NOMO-1 (cell line): ENCODE measurements at regions not wholly inside any gene's neighbourhood (a gene's known extent, or its start where the extent isn't known, plus 50 kb on each side); places are given as distances from the start of the nearest gene placed in this dataset.

Experiments used
- DNase-seq, 2 experiments: peaks; one replicate each; lab custom pipeline; 2025; ENCODE audit not compliant: unreplicated experiment in 2 of 2; lab: John Stamatoyannopoulos, UW

DNA sequence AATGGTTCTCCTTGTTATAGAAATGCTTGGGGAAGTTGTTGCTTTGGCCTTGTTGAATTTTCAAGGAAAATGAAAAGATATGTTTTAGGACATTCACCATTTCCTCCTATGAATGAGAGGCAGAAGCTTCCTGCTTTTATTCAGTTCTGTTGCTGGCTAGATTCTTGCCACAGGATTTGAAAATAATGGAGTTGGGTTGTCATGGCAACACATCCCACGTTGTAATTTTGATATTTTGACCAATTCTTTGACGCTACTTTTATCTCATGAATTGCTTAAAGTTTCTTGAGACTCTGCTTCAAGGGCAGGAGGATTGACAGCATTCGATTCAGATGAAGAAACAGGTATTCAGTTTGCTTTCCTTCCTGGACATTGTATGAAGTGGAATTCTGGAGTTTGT is 331.5 kb downstream of the PRDM2 start:
- no peak for DNase-seq

DNA sequence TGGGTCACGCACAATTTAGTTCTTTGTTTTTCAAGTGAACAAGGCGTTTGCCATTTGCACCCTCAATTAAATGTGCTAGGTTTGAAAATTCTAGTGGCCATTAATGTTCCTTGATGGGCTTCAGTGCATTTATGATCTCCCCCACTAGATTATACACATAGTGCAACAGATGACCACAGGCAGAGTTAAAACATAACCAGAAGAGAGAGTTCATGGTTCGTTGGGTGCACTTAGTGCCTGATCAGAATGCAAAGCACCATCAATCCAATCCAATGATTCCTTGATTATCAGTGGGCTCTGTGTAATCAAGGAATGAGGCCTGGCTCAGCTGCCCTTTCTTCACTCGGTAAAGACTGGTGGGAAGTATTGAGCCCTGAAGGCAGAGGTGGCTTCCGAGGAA is 334.5 kb downstream of the PRDM2 start:
- no peak for DNase-seq

DNA sequence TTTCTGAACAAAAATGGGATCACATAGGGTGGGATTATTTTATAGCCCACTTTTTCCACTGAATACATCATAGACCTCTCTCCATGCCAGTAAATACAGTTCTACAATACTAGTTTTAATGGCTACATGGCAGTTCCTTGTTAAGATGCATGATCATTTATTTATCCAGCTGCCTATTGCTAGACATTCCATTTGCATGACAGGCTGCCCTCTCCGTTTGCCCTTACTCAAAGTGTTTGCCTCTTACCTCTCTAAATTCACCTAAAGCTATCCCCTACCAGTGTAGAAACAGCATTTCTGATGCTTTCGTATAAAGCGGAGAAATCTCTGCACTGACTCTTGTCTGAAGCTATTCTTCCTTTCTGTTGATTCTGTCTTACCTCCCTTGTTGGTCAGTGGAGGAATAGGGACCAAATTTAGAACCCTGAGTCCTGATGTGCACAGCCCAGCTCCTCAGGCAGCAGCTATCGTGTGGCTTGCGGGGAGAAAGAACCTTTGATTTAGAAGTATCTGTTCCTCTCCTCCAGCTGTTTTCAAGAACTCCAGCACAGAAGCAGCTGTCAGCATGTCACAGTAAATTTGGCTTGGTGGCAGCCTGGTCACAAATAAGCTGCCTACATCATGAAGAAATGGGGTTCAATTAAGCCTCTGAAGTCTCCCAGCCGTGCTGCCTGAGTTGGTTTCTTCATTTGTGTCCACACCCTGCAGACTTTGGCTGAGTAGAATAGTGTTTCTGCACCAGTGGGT is 337.3 kb downstream of the PRDM2 start:
- DNase-seq, result no peak

GRCh38 chr1:14039582-14040430 is 339.8 kb downstream of the PRDM2 start:
- no peak for DNase-seq

DNA sequence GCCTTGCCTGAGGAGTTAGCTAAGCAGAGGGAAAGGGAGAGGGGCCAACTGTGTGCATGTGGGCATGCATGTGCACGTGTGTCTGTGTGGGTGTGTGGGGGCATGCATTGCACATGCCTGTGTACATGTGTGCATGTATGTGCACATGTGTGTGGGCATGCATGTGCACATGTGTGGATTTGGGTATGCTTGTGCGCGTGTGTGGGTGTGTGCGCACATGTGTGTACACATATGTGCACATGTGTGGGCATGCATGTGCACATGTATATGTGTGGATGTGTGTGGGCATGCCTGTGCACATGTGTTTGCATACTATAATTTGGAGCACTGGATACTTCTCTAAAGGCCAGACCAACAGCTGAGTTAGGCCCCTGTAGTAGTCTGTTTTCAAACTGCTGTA is 350.0 kb downstream of the PRDM2 start:
- DNase-seq, result no peak

DNA sequence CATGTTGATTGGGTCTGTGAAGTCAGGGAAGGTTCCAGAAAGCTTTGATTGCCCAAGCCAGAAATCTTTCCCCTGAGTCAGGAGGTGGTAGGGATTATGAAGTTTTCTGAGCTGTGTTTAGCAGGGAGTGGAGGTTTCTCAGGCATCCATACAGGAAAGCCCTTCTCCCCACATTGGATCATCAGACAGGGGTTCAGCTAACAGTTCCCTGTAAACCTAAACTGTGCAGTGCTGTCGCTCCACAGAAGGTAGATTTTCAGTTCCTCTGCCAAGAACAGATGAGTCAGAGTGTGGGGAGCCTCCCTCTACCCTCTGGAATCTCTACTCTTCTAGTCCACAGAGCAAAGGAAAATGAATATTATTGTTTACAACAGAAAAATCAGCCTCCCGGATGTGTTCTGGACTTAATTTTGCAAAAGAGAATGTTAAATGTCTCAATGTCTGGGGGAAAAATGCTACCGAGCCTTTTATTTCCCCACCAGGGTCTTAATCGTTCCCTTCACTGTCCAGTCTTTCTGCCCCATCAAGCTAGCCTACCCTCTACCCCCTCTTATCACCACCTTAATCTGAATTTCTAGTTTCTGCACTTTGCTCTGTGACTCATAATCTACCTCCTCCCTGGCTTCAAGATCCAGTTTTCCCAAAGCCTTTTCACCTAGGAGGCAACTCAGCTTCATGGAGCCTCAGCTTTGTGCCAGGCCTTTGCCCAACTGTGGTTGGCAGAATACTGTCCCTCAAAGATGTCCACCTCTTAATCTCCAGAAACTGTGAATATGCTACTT is 355.6 kb downstream of the PRDM2 start:
- no peak for DNase-seq

- DNase-seq, result no peak
These were observed 357.7 kb downstream of the PRDM2 start for GRCh38 chr1:14057640-14058039.

DNA sequence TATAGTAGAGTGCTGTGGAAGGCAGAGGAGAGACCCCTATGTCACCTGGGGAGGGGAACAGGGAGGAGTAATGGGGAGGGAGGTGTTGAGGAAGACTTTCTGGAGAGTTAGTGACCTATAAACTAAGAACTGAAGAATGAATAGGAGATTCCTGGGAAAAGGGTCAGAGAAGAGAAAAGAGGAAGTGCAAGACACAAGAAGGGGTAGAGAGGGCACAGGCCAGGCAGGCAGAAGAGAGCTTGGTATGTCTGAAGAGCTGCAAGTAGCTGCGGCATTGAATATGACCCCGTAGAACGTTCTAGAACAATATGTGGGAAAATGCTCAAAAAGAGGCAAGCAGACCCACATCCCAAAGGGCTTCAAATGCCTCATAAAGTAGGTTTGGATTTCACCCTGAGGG is 361.2 kb downstream of the PRDM2 start:
- DNase-seq, result no peak

DNA sequence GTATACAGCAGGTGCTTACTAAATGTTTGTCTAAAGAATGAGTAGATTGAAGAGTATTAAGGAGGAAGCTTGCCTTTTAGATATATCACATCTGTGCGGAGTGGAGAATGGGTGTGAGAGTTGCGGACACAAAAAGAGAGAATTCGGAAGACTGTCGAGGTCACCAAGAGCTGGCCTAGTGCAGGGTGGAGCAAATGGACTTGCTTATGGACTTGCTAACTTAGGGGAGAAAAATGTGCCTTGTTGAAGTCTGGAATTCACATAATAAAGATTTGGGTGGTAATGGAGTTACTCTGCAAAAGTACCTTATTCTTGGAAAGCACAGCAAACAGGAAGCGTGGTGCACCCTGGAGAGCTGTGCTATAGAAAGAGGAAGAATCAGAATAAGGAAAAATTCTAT is 361.7 kb downstream of the PRDM2 start:
- no peak for DNase-seq

GRCh38 chr1:14062669-14063068 is 362.7 kb downstream of the PRDM2 start:
- no peak for DNase-seq

DNA sequence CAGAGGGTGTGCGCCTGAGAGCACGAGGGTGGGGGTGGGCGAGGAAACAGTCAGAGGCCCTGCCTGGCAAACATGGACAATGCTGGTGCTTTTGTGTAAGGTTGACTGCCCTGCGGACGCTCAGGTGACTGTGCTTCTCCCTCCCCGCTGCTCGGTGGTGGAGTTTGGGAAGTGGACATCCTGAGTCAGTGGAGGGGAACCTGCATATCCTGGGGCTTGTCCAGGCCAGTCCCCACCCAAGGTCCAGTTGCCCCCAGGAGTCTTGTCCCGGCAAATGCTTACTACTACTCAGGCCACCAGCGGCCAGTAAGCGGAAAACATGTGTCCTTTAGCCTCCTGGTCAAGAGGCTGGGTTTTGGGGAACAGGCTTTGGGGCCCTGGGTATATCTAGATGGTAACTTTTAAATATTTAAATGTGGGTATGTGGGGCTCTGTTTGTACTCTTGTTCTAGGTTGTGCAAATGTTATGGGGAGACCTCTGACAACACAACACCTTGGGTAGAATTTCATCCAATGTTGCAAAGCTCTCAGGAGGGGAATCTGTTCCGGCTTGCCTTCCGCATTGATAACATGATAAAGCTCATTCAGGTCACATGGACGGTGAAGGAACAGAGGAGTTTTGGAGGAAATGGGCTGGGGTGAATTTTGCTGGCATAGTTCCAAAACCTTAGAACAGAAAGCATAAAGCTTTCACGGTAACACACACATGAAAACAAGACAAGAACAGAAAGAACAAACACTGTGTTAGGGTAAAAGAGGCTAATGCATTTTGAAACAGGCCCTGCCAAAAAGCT is 364.9 kb downstream of the PRDM2 start:
- DNase-seq, result no peak

DNA sequence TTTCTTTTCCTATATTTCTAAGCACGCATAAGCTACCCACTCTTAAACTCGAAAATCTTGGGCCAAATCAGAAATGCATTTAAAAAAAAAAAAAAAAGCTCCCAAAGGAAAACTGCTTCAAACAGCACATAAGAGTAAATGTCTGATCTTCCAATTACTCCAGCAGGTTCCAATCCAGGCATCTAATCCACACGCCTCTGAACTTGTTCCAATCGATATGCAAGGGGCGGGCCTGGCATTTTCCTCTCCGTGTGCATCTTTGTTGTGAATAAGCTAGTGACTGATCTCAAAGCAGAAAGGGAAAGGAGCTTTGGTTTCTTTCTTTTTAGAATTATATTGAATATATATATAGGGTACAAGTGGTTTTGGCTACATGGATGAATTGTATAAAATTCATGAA is 365.5 kb downstream of the PRDM2 start:
- no peak for DNase-seq

DNA sequence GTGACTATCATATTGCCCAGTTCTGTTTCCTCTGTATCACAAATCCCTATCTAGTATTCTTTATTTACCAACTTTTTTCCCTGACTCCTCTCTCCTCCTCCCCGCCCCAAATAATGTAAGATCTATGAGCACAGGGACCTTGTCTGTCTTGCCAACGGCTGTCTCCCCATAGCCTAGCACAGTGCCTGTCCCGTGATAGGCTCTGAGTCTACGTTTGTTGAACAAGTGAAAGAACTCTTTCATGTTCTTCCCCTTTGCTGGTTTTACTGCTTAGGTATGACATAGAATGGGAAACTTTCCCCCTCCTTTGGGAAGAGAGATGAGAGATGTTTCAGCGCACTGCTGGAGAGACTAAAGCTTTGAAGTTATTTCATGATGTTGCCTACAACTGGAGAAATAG is 367.0 kb downstream of the PRDM2 start:
- no peak for DNase-seq

GRCh38 chr1:14067711-14068110 is 367.7 kb downstream of the PRDM2 start:
- DNase-seq, result no peak

GRCh38 chr1:14071581-14071980 is 371.6 kb downstream of the PRDM2 start:
- no peak for DNase-seq

GRCh38 chr1:14080653-14081052 is 380.7 kb downstream of the PRDM2 start:
- no peak for DNase-seq

- no peak for DNase-seq
These were observed 382.3 kb downstream of the PRDM2 start for GRCh38 chr1:14082331-14082730.

GRCh38 chr1:14083277-14083676 is 383.3 kb downstream of the PRDM2 start:
- no peak for DNase-seq

- DNase-seq, result no peak
These were observed 383.7 kb downstream of the PRDM2 start for GRCh38 chr1:14083706-14084105.

DNA sequence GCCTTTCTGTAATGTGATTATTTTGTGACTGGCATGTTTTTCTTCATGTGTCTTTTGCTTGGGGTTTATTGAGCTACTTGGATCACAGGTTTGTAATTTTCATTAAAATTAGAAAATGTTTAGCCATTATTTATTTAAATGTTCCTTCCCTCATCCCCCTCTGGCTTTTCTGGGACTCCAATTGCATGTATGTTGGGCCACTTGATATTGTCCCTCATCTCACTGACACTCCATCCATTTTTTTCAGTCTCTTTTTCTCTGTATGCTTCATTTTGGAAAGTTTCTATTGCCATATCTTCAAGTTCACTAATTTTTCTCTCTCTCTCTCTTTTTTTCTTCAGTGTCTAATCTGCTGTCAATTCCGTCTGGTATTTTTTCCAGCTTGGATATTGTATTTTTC is 390.1 kb downstream of the PRDM2 start:
- DNase-seq, result no peak

GRCh38 chr1:14090531-14090930 is 390.5 kb downstream of the PRDM2 start:
- DNase-seq, result no peak
